KMS-11 (cell line): ENCODE measurements at regions not wholly inside any gene's neighbourhood (a gene's known extent, or its start where the extent isn't known, plus 50 kb on each side); places are given as distances from the start of the nearest gene placed in this dataset.

Experiments used
- H2AFZ ChIP-seq: fragments of 200-600 bp; sonication (generic); 2 replicates; pipeline ENCODE4 v1.6.1; 2016; ENCODE audit warnings: antibody characterized with exemption, mixed run types, low read depth
- H3K27ac ChIP-seq: fragments of 200-600 bp; sonication (generic); 2 replicates; pipeline ENCODE4 v1.6.1; 2016; ENCODE audit warnings: mild to moderate bottlenecking, mixed run types
- H3K27me3 ChIP-seq: fragments of 200-600 bp; sonication (generic); 2 replicates; pipeline ENCODE4 v1.6.1; 2017; ENCODE audit warnings: mild to moderate bottlenecking, low read depth, mixed run types, moderate library complexity; ENCODE audit not compliant: insufficient read depth
- H3K36me3 ChIP-seq: fragments of 200-600 bp; sonication (generic); 2 replicates; pipeline ENCODE4 v1.6.1; 2017; ENCODE audit warnings: mild to moderate bottlenecking, mixed run types; ENCODE audit not compliant: insufficient read depth
- H3K4me1 ChIP-seq: fragments of 200-600 bp; sonication (generic); 2 replicates; pipeline ENCODE4 v1.6.1; 2016; ENCODE audit warnings: mild to moderate bottlenecking, low read depth, mixed run types; ENCODE audit not compliant: poor library complexity, severe bottlenecking
- H3K4me2 ChIP-seq: fragments of 200-600 bp; sonication (generic); 2 replicates; pipeline ENCODE4 v1.7.0; 2016; ENCODE audit warnings: mild to moderate bottlenecking, mixed run types
- H3K4me3 ChIP-seq: fragments of 200-600 bp; sonication (generic); IDR thresholded peaks from 2 replicates; pipeline ENCODE4 v1.6.1; 2017; ENCODE audit warnings: low read depth, low read length, mixed read lengths; ENCODE audit not compliant: insufficient read depth
- H3K79me2 ChIP-seq: fragments of 200-600 bp; sonication (generic); 2 replicates; pipeline ENCODE4 v1.6.1; 2016; ENCODE audit warnings: low read depth, mixed run types; ENCODE audit not compliant: insufficient read depth
- H3K9ac ChIP-seq: fragments of 200-600 bp; sonication (generic); 2 replicates; pipeline ENCODE4 v1.6.1; 2016; ENCODE audit warnings: mild to moderate bottlenecking, mixed run types
- H4K20me1 ChIP-seq: fragments of 200-600 bp; sonication (generic); 2 replicates; pipeline ENCODE4 v1.6.1; 2016; ENCODE audit warnings: mild to moderate bottlenecking, mixed run types; ENCODE audit not compliant: insufficient read depth
- CTCF ChIP-seq: fragments of 200-600 bp; sonication (generic); conservative IDR thresholded peaks from 2 replicates; pipeline ENCODE4 v1.6.1; 2017; ENCODE audit warnings: low read depth, mild to moderate bottlenecking, antibody characterized with exemption, low read length, moderate library complexity, mixed read lengths

GRCh38 chr7:41085244-41085643 lies 617.6 kb downstream of the INHBA start:
- no peak overlapping the region for H3K27ac ChIP-seq
- no peaks in the 10 kb centered on the region for H4K20me1 ChIP-seq
- H3K79me2 ChIP-seq: no peaks in the 10 kb centered on the region
- no peaks in the 10 kb centered on the region for H3K27me3 ChIP-seq
- H3K9ac ChIP-seq: no peak overlapping the region
- H3K4me2 ChIP-seq: no peak overlapping the region
- H3K36me3 ChIP-seq: no peaks in the 10 kb centered on the region
- TF ChIP-seq CTCF: no peak
- no peak overlapping the region for H2AFZ ChIP-seq
- H3K4me3 ChIP-seq: no peak overlapping the region
- H3K4me1 ChIP-seq: no peaks in the 10 kb centered on the region

GRCh38 chr7:41084381-41084780 lies 618.5 kb downstream of the INHBA start:
- TF ChIP-seq CTCF: no peak
- Histone ChIP-seq H3K36me3 (no peaks in the 10 kb centered on the region), H3K27ac (no peak overlapping the region)

GRCh38 chr7:41069635-41070034 lies 633.3 kb downstream of the INHBA start:
- no peaks in the 10 kb centered on the region for H3K36me3 ChIP-seq
- no peak overlapping the region for H3K9ac ChIP-seq
- no peaks in the 10 kb centered on the region for H3K79me2 ChIP-seq
- H4K20me1 ChIP-seq: no peaks in the 10 kb centered on the region
- no peak overlapping the region for H3K27ac ChIP-seq
- H3K4me3 ChIP-seq: no peak overlapping the region
- H3K4me2 ChIP-seq: no peak overlapping the region
- TF ChIP-seq CTCF: no peak
- H2AFZ ChIP-seq: no peak overlapping the region
- H3K4me1 ChIP-seq: no peaks in the 10 kb centered on the region
- no peaks in the 10 kb centered on the region for H3K27me3 ChIP-seq

More at GRCh38 chr7:41084381-41084780, 618.5 kb downstream of the INHBA start:
- H4K20me1 ChIP-seq: no peaks in the 10 kb centered on the region
- H3K9ac ChIP-seq: no peak overlapping the region
- no peaks in the 10 kb centered on the region for H3K79me2 ChIP-seq
- no peaks in the 10 kb centered on the region for H3K27me3 ChIP-seq
- no peak overlapping the region for H3K4me3 ChIP-seq
- no peaks in the 10 kb centered on the region for H3K4me1 ChIP-seq
- H2AFZ ChIP-seq: no peak overlapping the region
- no peak overlapping the region for H3K4me2 ChIP-seq

GRCh38 chr7:41067576-41067975 lies 635.3 kb downstream of the INHBA start:
- Histone ChIP-seq H3K27ac (no peak overlapping the region), H4K20me1 (no peaks in the 10 kb centered on the region), H3K79me2 (no peaks in the 10 kb centered on the region), H3K9ac (no peak overlapping the region), H3K27me3 (no peaks in the 10 kb centered on the region), H3K36me3 (no peaks in the 10 kb centered on the region), H3K4me2 (no peak overlapping the region), H3K4me3 (no peak overlapping the region), H3K4me1 (no peaks in the 10 kb centered on the region), H2AFZ (no peak overlapping the region)
- TF ChIP-seq CTCF: no peak
